ENCODE measurements at regions not wholly inside any gene's neighbourhood (a gene's known extent, or its start where the extent isn't known, plus 50 kb on each side); places are given as distances from the start of the nearest gene placed in this dataset.

DNA sequence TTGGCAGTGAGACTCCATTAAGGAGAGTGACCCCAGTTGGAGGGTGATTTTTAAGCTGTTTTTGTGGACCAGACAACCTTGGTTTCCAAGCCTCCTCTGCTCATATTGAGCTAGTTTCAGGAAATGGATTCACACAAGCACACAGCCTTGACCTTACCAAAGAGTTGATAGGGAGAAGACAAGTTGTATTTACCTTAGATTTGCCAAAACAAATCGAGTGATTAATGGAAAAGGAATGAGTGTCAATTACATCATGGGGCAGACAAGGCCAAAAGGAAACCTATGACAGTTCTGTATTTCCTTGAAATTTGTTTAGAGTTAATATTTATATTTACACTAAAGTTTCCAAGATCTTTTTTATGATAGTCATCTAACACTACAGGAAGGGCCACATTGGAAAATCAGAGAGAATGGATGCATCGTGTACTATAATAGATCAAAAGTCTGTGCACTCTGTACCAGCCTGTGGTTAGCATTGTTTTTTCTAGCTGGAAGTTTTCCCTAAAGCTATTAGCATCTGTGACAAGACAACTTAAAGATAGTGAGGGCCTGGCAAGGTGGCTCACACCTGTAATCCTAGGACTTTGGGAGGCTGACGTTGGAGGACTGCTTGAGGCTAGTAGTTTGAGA is 86.0 kb upstream of the FER start:
- CTCF ChIA-PET = no interaction called here
- H3K9me3 Mint-ChIP-seq = peaks cover 0 to 4% (median 0%) of the 10 kb centered on the region in 11 donors

DNA sequence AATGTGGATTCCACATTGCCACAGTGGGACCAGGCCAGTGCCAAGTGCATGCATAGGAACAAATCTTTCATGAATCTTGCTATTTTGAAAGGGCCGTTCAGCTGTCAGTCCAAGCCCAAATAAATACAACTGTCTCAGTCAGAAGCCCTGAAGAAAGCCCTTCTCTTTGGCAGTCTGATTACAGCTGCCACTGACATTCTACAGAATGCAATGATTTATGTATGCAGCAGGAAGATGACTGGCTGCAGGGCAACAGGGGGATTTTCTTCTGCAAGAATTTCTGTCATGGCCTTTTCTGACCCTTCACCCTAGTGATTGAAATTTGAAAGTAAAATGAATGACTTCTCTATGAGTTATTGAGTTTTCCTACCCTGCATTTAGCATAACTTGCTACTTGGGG is 86.7 kb upstream of the FER start:
- POLR2A ChIA-PET = no interaction called here
- CTCF ChIA-PET = no interaction called here
- Histone ChIP-seq H3K4me1 (ENCODE audit: control insufficient read depth in 2 of 2, insufficient read depth in 2 of 2, low read length in 2 of 2) (no peaks in the 10 kb centered on the region), H3K36me3 (ENCODE audit: control insufficient read depth in 2 of 3, insufficient read depth in 3 of 3, low read length in 3 of 3) (no peaks in the 10 kb centered on the region), H3K27me3 (ENCODE audit: control insufficient read depth in 2 of 2, insufficient read depth in 2 of 2, low read length in 2 of 2) (no peaks in the 10 kb centered on the region), H3K4me3 (ENCODE audit: low read length) (no peak overlapping the region), H3K27ac (ENCODE audit: low read depth, low read length) (no peak overlapping the region), H3K9me3 (ENCODE audit: control insufficient read depth in 2 of 3, low read length in 3 of 3) (no peaks in the 10 kb centered on the region)
- H3K4me1 Mint-ChIP-seq = no peaks in the 10 kb centered on the region
- peaks cover 0 to 22% (median 12%) of the 10 kb centered on the region in 5 donors for H3K27me3 Mint-ChIP-seq
- no peak overlapping the region for H3K4me3 Mint-ChIP-seq
- intact Hi-C loops (cut with micrococcal nuclease) = no loop called here
- no peak overlapping the region for H3K27ac Mint-ChIP-seq
- no peak for DNase-seq
- no peaks in the 10 kb centered on the region for H3K36me3 Mint-ChIP-seq
- ATAC-seq = no peak
- peaks cover 0 to 4% (median 0%) of the 10 kb centered on the region in 11 donors for H3K9me3 Mint-ChIP-seq

More for the DNA sequence above, 86.0 kb upstream of the FER start:
- Mint-ChIP-seq H3K4me3 (no peak overlapping the region), H3K36me3 (no peaks in the 10 kb centered on the region), H3K27ac (no peak overlapping the region), H3K4me1 (no peaks in the 10 kb centered on the region), H3K27me3 (peaks cover 0 to 24% (median 12%) of the 10 kb centered on the region in 5 donors)
- Histone ChIP-seq H3K27ac (ENCODE audit: low read depth, low read length) (no peak overlapping the region), H3K27me3 (ENCODE audit: control insufficient read depth in 2 of 2, insufficient read depth in 2 of 2, low read length in 2 of 2) (no peaks in the 10 kb centered on the region), H3K4me3 (ENCODE audit: low read length) (no peak overlapping the region), H3K4me1 (ENCODE audit: control insufficient read depth in 2 of 2, insufficient read depth in 2 of 2, low read length in 2 of 2) (no peaks in the 10 kb centered on the region), H3K9me3 (ENCODE audit: control insufficient read depth in 2 of 3, low read length in 3 of 3) (no peaks in the 10 kb centered on the region), H3K36me3 (ENCODE audit: control insufficient read depth in 2 of 3, insufficient read depth in 3 of 3, low read length in 3 of 3) (no peaks in the 10 kb centered on the region)
- no peak for DNase-seq
- intact Hi-C loops (cut with micrococcal nuclease) = no loop called here
- no peak for ATAC-seq
- POLR2A ChIA-PET = no interaction called here

DNA sequence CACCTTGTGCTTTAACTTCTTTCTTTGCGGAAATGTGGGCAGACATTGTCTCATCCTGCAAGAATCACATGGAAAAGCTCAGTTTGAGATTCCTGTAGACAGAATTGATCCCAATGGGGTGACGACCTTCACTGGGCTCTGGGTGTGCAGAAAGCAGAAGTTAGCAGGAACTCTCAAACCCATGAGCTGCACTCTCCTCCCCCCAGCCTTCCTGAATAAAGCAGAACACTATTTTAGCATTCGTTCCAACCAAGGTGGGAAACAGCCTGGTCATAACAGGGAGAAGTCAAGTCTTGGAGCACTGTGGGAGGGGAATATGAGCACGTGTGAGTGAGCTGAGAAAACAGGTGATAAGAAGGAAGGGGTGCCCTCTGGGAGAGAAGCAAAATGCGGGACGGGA is 87.4 kb upstream of the FER start:
- ATAC-seq = no peak
- peaks cover 0 to 27% (median 14%) of the 10 kb centered on the region in 5 donors for H3K27me3 Mint-ChIP-seq
- Histone ChIP-seq H3K9me3 (ENCODE audit: control insufficient read depth in 2 of 3, low read length in 3 of 3) (no peaks in the 10 kb centered on the region), H3K4me3 (ENCODE audit: low read length) (no peak overlapping the region), H3K4me1 (ENCODE audit: control insufficient read depth in 2 of 2, insufficient read depth in 2 of 2, low read length in 2 of 2) (no peaks in the 10 kb centered on the region), H3K36me3 (ENCODE audit: control insufficient read depth in 2 of 3, insufficient read depth in 3 of 3, low read length in 3 of 3) (no peaks in the 10 kb centered on the region), H3K27me3 (ENCODE audit: control insufficient read depth in 2 of 2, insufficient read depth in 2 of 2, low read length in 2 of 2) (no peaks in the 10 kb centered on the region), H3K27ac (ENCODE audit: low read depth, low read length) (no peak overlapping the region)
- H3K4me3 Mint-ChIP-seq = no peak overlapping the region
- no peaks in the 10 kb centered on the region for H3K4me1 Mint-ChIP-seq
- ChIA-PET CTCF (interaction anchor here (0.5 kb wide), 1 partner anchor 25 kb away, joined by 3 read pairs; no protein-coding TSS in a partner anchor), POLR2A (no interaction called here)
- no peak for DNase-seq
- H3K9me3 Mint-ChIP-seq = peaks cover 0 to 4% (median 0%) of the 10 kb centered on the region in 11 donors
- H3K36me3 Mint-ChIP-seq = no peaks in the 10 kb centered on the region
- no peak overlapping the region for H3K27ac Mint-ChIP-seq
- intact Hi-C loops (cut with micrococcal nuclease) = no loop called here

DNA sequence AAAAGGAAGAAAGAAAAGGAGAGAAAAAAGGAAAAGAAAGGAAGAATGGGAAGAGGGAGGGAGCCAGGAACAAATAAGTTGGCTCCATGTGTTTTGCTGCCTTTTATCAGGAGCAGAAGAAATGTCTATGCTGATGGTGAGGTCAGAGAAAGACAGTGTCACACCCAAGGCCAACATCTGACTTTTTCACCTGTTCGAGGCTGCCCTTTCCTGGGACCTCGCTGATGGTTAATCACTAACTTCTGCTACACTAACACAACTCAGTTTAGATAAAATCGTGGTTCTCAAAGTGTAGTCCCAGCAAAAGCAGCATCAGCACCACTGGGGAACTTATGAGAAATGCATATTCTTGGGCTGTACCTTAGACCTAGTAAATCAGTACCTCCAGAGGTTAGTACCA is 88.2 kb upstream of the FER start:
- no peaks in the 10 kb centered on the region for H3K9me3 ChIP-seq (ENCODE audit: control insufficient read depth in 2 of 3, low read length in 3 of 3)
- H3K4me1 ChIP-seq (ENCODE audit: control insufficient read depth in 2 of 2, insufficient read depth in 2 of 2, low read length in 2 of 2) = no peaks in the 10 kb centered on the region
- Mint-ChIP-seq H3K9me3 (peaks cover 0 to 4% (median 0%) of the 10 kb centered on the region in 11 donors), H3K27me3 (peaks cover 0 to 27% (median 14%) of the 10 kb centered on the region in 5 donors), H3K4me1 (no peaks in the 10 kb centered on the region), H3K27ac (no peak overlapping the region), H3K4me3 (no peak overlapping the region), H3K36me3 (no peaks in the 10 kb centered on the region)
- CTCF ChIA-PET = no interaction called here
- DNase-seq = no peak
- POLR2A ChIA-PET = no interaction called here
- H3K36me3 ChIP-seq (ENCODE audit: control insufficient read depth in 2 of 3, insufficient read depth in 3 of 3, low read length in 3 of 3) = no peaks in the 10 kb centered on the region
- H3K27ac ChIP-seq (ENCODE audit: low read depth, low read length) = no peak overlapping the region
- no peak overlapping the region for H3K4me3 ChIP-seq (ENCODE audit: low read length)
- ATAC-seq = no peak
- no peaks in the 10 kb centered on the region for H3K27me3 ChIP-seq (ENCODE audit: control insufficient read depth in 2 of 2, insufficient read depth in 2 of 2, low read length in 2 of 2)
- intact Hi-C loops (cut with micrococcal nuclease) = no loop called here

DNA sequence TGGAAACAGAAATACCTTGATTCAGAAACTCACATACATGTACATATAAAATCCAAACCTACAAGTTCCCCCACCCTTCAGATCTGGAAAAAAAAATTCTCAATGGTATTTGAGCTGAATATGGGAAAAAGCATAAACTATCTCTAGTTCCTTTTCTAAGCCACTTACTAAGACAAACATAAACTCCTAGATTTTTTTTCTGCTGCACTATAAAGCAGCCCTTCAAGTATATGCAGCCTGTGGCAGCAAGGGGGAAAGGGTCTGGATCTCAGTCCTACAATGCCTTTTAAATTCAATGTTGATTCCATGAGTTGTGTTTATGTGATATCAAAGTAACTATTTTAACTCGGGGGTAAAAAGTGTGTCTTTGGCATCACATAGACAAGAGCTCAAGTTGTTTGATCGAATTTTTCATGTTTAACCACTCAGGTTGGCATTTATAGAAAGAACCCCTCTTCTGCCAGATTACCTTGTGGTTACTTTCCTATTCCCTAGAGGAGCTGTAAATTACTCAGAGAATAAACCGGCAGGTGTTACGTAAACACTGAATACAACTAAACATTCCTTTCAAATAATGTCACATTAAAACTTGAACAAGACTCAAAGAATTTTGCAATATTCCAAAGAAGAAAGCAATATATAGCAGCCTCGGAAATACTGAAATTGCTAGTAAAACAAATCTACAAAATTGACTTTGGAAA is 91.8 kb upstream of the FER start:
- H3K27ac Mint-ChIP-seq = no peak overlapping the region
- H3K4me3 Mint-ChIP-seq = no peak overlapping the region
- ChIA-PET CTCF (interaction anchor here (0.5 to 0.6 kb wide), 2 partner anchors 360 to 1011 kb away, joined by 3 to 4 read pairs; no protein-coding TSS in a partner anchor), POLR2A (interaction anchor here (0.5 kb wide), 1 partner anchor 9 kb away, joined by 3 read pairs; no protein-coding TSS in a partner anchor)
- peaks cover 0 to 27% (median 14%) of the 10 kb centered on the region in 5 donors for H3K27me3 Mint-ChIP-seq
- H3K27ac ChIP-seq (ENCODE audit: low read depth, low read length) = no peak overlapping the region
- no peak overlapping the region for H3K4me3 ChIP-seq (ENCODE audit: low read length)
- H3K27me3 ChIP-seq (ENCODE audit: control insufficient read depth in 2 of 2, insufficient read depth in 2 of 2, low read length in 2 of 2) = no peaks in the 10 kb centered on the region
- H3K9me3 Mint-ChIP-seq = peaks cover 0 to 4% (median 0%) of the 10 kb centered on the region in 11 donors
- H3K36me3 Mint-ChIP-seq = no peaks in the 10 kb centered on the region
- H3K4me1 Mint-ChIP-seq = no peaks in the 10 kb centered on the region
- no peaks in the 10 kb centered on the region for H3K36me3 ChIP-seq (ENCODE audit: control insufficient read depth in 2 of 3, insufficient read depth in 3 of 3, low read length in 3 of 3)
- DNase-seq (no peak), ATAC-seq (no peak)
- H3K4me1 ChIP-seq (ENCODE audit: control insufficient read depth in 2 of 2, insufficient read depth in 2 of 2, low read length in 2 of 2) = no peaks in the 10 kb centered on the region
- H3K9me3 ChIP-seq (ENCODE audit: control insufficient read depth in 2 of 3, low read length in 3 of 3) = no peaks in the 10 kb centered on the region
- intact Hi-C loops (cut with micrococcal nuclease) = no loop called here

DNA sequence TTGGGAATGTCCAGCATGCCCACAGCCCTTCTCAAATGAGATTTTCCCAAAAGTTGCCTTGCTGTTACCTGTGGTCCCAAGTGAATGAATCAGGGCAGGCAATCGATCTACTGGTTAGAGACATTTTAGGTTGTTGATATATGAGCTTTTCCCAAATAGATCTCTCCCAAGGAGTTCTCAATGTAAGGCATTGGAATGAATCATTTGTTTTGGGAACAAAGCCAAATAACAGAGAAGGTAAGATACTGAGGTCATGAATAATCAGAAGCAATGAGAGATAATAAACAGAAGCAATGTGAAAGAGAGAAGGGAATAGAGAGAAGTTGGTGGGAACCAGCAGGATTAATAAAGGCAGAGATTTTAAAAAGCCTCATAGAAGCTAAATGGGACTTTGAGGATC is 93.6 kb upstream of the FER start:
- Histone ChIP-seq H3K36me3 (ENCODE audit: control insufficient read depth in 2 of 3, insufficient read depth in 3 of 3, low read length in 3 of 3) (no peaks in the 10 kb centered on the region), H3K27ac (ENCODE audit: low read depth, low read length) (no peak overlapping the region), H3K4me3 (ENCODE audit: low read length) (no peak overlapping the region), H3K4me1 (ENCODE audit: control insufficient read depth in 2 of 2, insufficient read depth in 2 of 2, low read length in 2 of 2) (no peaks in the 10 kb centered on the region), H3K27me3 (ENCODE audit: control insufficient read depth in 2 of 2, insufficient read depth in 2 of 2, low read length in 2 of 2) (no peaks in the 10 kb centered on the region), H3K9me3 (ENCODE audit: control insufficient read depth in 2 of 3, low read length in 3 of 3) (no peaks in the 10 kb centered on the region)
- CTCF ChIA-PET = no interaction called here
- DNase-seq = no peak
- POLR2A ChIA-PET = no interaction called here
- H3K27ac Mint-ChIP-seq = no peak overlapping the region
- H3K4me1 Mint-ChIP-seq = no peaks in the 10 kb centered on the region
- peaks cover 2 to 24% (median 7%) of the 10 kb centered on the region in 5 donors for H3K27me3 Mint-ChIP-seq
- H3K9me3 Mint-ChIP-seq = peaks cover 0 to 2% (median 0%) of the 10 kb centered on the region in 11 donors
- no peak for ATAC-seq
- intact Hi-C loops (cut with micrococcal nuclease) = no loop called here
- no peak overlapping the region for H3K4me3 Mint-ChIP-seq
- H3K36me3 Mint-ChIP-seq = no peaks in the 10 kb centered on the region

DNA sequence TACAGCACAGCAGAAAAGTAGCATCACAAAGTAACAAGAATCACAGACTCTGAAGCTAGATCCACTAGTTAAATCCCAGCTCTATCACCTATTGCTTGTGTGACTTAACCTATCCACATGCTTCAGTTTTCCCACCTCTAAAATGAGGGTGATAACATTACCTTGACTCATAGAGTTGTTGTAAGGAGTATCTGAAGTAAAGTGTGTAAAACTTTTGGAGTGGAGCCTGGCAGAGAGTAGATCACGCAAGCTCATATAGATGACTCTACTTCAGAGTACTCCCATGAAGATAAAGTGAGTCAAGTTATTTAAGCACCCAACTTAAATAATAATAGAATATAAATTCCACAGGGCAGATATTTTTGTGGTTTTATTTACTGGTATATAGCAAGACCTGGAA is 94.5 kb upstream of the FER start:
- intact Hi-C loops (cut with micrococcal nuclease) = no loop called here
- Histone ChIP-seq H3K9me3 (ENCODE audit: control insufficient read depth in 2 of 3, low read length in 3 of 3) (no peaks in the 10 kb centered on the region), H3K27me3 (ENCODE audit: control insufficient read depth in 2 of 2, insufficient read depth in 2 of 2, low read length in 2 of 2) (no peaks in the 10 kb centered on the region), H3K4me3 (ENCODE audit: low read length) (no peak overlapping the region), H3K27ac (ENCODE audit: low read depth, low read length) (no peak overlapping the region), H3K36me3 (ENCODE audit: control insufficient read depth in 2 of 3, insufficient read depth in 3 of 3, low read length in 3 of 3) (no peaks in the 10 kb centered on the region), H3K4me1 (ENCODE audit: control insufficient read depth in 2 of 2, insufficient read depth in 2 of 2, low read length in 2 of 2) (no peaks in the 10 kb centered on the region)
- ChIA-PET POLR2A (no interaction called here), CTCF (no interaction called here)
- Mint-ChIP-seq H3K4me3 (no peak overlapping the region), H3K9me3 (peaks cover 0 to 4% (median 0%) of the 10 kb centered on the region in 11 donors), H3K4me1 (no peaks in the 10 kb centered on the region), H3K27ac (no peak overlapping the region), H3K36me3 (no peaks in the 10 kb centered on the region), H3K27me3 (peaks cover 3 to 19% (median 4%) of the 10 kb centered on the region in 5 donors)
- no peak for DNase-seq
- no peak for ATAC-seq
